Left renal cortex interstitium (tissue), 4 donors: ENCODE measurements at regions not wholly inside any gene's neighbourhood (a gene's known extent, or its start where the extent isn't known, plus 50 kb on each side); places are given as distances from the start of the nearest gene placed in this dataset.

ENCODE experiments used
- DNase-seq, 4 donors: peaks; one replicate each; pipeline ENCODE4 v3.0.0-alpha.2; 2013; ENCODE audit warnings: low read depth in 4 of 4, low spot score in 2 of 4, missing footprints in 1 of 4

DNA sequence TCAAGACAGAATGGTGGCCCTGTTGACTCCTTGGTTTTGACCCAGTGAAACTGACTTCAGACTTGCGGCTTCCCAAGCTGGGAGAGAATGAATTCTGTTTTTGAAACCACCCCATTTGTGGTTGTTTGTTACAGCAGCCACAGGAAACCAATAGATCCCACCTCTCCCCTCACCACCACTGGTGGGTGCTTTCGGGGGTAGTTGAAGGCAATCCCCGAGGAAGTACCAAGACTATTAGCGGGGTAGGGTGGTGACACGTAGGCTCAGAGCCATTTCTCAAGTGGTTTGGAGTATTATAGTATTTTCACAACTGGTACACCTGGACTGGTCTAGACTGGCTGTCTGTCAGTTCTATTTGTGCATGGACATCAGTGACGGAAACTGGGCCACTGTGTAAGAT lies 189.1 kb upstream of the RBPJ start:
- no peak for DNase-seq

DNA sequence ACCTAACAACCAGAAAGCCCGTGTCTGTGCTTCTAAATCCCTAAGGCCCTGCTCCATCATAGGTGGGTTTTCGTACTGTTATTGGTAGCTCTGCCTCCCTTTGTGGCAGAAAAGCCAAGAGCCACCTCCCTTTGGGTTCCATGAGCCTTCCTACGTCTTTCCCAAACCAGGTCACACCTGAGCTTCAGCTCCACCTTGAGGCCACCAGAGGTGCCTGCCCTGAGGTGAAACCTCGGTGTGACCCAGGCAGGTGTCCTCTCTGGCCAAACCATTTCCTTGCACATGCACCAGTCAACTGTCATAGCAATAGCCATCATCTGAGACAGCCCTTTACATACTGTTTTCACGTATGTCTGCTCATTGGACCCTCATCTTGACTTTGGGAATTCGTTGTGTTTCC lies 188.0 kb upstream of the RBPJ start:
- no peak for DNase-seq

DNA sequence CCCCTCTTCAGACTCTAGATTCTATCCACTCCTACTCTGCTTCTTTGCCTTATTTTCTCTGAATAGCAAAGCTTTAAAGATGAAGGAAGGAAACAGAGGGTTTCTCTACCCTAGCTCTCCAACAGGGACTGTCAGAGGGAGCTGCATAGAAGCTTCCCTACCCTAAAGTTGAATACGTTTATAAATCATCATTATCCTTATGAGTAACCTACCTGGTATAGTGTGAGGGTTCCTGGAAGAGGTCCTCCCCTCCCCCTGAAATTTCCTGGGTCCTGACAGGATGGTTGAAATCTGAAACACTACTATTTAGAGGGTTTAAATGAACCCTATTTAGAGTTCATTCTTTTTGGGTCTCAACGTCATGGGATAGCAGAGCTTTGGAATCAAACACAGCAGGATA lies 187.0 kb upstream of the RBPJ start:
- no peak for DNase-seq

DNA sequence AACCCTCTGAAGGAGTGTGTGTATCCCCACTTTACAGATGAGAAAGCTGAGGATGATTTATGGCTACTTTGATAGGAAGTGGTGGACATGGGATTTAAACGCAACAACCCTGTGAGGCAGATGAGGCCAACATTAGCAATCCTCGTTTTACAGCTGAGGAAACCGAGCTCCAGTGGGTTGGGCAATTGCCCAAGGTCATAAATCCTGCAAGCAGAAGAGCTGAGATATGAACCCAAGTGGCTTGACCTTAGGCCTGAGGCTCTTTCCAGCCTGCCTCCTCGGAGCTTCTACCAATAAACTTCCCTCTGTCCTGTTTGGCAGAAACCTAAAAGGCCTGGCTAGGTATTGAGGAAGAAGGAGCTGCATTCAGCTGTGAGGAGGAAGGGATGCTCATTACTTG lies 185.5 kb upstream of the RBPJ start:
- DNase-seq: no peak

DNA sequence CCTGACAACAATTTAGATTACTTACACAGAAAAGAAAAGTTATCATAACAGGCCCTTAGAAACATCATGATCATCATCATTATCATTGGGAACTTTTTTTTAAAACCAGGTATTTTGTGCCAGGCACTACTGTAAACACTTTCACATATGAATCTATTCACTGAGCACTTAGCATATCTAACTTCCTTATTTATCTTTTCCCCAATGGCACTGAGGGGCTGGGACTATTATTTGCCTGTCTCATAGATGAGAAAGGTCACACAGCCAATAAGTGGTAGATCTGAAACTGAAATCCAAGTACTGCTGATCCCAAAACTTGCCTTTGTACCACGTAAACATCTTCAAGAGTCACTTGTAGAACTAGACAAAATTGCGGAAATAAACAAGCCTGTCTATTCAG lies 184.2 kb upstream of the RBPJ start:
- no peak for DNase-seq

DNA sequence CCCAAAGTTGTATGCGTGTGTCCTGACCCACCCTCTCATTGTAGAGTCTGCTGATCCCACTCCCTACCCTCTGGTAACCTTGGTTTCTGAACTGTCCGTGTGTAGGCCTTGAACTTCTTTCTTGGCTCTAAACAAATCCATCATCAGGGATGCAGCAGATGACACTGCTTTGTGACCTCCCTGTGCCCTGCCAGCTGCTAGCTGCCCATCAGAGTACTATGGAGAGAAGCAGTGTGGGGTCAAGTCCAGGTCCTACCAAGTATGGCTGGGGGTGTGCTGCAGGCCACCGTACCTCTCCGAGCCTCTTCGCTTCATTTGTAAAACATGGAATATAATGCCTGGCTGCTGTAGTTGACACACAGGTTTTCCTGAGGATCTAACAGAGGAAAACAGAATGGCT lies 183.5 kb upstream of the RBPJ start:
- no peak for DNase-seq

DNA sequence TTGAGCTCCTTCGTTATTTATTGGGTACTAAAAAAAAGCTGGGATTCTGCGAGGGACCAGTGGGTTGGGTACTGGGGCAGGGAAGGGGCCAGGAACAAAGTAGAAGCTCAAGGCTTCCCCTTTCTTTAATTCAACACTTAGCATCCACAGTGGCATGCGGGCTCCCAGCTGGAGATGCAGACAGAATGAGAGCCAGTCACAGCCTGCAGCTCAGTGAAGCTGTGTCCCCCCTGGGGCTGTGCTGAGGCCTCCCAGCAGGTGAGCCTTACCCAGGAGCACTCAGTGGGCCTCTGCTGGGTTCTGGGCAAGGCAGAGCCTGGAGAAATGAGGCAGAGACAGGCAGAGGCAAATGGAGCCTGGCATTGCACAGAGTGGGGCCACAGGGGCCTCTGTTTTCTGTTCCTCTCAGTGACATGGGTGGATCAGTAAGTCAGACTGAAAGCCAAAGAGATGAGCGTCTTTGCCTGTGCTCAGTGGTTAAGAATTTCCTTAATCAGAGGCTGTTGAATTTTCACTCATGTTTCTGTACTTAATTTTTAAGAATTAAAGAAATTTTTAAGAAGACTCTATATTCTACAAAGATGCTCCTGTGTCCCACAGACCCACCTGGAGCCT lies 181.4 kb upstream of the RBPJ start:
- no peak for DNase-seq

DNA sequence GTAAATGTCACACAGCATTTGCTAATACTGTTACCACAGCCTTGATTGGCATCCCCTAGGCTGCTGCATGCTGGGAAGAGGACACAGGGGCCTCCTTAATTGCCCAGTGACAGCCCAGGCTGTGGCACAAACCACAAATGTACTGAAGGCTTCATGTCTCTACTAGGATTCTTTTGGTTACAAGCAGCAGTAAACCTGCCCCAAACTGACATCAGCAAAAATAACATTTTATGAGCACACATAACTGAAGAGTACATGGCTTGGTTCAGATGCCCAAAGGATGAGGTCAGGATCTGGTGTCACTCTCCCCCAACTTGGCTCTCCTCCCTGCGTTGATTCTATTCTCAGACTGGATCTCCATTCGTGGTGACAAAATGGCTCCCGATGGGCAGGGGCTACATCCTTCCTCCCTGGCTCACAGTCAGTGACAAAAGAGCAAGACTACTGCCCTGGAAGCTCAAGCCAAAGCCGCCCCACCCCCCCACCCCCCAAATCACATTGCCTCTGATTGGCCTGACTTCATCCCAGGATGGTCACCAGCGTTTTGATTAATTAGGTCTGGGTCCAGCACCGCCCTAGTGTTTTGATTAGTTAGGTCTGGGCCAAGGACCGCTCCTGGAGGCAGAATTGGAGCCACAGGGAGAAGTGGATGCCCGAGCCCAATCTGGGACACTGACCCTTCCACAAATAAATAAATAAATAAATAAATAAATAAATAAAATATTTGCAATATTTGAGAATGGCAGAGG lies 180.5 kb upstream of the RBPJ start:
- DNase-seq: no peak

DNA sequence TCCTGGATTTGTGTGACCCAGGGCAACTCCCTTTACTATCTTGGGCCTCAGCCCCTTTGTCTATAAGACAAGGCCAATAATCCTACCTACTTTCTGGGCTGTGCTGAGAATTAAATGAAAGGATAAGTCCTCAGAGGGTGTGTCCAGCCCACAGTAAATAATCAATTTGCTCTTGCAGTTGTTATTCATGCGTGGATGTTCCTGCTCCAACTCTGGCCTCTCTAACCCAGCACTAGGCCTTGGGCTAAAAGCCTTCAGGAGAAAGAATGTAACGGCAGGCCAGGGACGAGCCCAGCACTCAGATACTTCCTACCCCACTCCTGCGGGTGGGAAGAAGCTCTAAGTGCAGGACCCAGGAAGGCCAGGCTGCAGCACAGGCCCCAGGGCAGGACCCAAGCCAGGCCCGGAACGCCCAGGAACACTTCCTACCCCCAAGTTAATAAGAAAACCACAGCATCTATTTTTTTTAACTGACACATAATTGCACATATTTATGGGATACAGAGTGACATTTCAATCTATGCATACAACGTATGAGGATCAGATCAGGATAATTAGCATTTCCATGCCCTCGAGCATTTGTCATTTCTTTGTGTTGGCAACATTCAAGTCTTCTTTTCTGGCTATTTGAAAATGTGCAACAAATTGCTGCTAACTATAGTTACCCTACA lies 179.6 kb upstream of the RBPJ start:
- no peak for DNase-seq

DNA sequence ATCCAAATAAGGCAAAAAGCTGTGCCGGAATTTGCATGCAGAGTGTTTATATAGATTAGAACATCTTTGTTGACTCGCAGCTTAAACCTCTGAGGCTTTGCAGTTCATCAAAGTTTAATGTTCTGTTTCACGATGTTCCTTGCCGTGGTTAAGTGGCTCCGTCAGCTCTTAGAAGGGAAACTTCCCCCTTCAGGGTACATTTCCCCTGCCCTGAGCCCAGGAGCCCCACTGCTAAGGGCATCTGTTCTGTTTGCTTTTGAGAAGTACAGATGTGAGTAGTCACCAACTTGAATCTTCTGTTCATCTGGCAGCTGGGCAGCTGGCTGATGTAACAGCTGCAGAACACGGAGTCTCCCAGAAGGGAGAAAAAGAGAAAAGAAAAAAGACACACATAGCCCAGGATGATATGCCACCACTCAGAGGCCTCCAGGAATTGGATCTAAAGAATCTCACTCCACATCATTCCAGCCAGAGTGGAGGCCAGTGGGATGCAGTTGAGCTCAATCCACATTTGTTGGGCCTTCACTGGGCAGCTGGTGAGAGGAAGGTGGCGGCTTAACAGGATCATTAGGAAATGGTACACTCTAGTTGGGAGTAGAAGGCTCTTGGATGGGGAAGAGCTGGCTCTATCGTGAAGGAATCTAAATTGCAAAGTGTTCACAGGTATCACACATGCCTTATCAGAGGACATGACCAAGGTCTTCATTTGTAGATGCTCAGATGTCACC lies 178.7 kb upstream of the RBPJ start:
- peak in 3 of 4 donors; percentile 11 to 21 (median 15) for DNase-seq

DNA sequence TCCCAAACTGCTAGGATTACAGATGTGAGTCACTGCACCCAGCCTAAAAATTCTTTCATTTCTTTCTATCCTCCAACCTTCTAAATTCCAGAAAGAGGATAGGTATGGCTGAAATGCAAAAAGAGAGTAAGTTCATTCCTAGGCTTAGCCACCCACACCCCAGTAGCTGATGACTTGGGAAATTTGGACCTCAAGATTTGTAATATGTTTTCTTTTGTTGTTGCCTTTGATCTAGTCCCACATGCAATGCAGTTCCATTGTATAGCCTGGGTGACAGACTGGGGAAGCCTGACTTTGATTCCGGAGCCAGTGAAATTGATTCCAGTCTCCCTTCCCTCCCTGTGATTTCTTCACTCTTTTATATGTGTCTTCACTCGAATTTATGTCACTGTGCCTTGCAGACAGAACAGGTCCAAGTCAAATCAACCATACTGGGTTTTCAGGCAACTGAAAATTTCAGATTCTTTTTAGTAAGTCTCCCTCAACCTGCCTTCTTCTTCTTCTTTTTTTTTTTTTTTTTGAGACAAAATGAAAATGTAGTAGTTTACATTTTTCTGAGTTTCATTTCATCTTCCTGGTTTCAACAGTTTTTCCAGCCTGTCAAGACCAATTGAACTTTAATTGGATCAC lies 176.2 kb upstream of the RBPJ start:
- DNase-seq: no peak

DNA sequence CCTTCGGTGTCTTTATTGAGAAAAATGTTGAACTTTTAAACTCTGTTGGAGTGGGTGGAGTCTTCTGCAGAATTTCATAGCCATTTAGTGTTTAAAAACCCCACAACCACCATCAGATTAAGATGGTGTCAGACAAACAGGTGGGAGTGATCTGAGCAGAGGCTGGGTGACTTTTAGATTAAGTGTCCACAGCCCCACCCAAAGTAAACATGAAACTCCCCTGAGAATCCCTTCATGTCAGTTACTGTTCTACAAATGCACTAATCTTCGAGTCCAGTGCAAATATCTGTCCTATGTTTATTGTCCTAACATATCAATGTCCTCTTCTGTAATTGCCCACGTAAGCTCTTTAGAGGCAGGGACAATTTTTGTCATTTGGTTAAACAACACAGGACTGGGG lies 175.6 kb upstream of the RBPJ start:
- no peak for DNase-seq

DNA sequence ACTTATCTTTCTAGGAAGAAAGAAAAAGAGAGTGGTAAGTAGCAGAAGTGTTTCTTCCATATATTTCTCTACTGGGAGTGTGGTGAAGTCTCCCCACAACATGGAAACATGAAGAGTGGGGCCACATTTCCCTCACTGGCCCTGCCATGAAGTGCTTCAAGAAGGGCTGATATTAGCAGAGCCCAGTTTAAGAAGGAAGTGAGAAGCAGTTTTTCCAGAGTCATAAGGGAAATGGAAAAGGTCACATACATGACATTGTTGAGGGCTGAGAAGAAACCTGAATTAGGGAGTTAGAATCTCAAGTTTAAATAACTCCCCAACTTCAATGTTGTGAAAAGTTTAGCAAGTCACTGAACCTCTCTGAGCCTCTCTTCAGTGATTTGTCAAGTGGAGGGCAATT lies 171.9 kb upstream of the RBPJ start:
- no peak for DNase-seq

DNA sequence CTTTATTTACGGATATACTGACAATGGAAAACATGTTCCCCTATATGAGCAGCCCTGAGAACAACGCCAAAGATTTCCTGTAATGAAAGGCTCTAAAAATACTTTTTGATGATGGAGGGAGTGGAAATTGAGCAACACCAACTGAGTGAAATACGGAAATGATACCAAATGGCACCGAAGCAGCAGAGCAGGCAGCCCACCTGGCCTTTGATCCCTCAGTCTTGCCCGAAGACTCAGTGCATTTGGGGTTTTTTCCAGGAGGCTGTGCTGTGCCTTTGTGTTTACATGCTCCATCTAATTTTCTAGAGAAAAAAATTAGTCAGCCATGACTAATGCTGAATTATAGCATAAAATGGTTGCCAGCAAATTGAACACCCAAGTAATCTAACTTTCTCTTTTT lies 169.9 kb upstream of the RBPJ start:
- DNase-seq: no peak

DNA sequence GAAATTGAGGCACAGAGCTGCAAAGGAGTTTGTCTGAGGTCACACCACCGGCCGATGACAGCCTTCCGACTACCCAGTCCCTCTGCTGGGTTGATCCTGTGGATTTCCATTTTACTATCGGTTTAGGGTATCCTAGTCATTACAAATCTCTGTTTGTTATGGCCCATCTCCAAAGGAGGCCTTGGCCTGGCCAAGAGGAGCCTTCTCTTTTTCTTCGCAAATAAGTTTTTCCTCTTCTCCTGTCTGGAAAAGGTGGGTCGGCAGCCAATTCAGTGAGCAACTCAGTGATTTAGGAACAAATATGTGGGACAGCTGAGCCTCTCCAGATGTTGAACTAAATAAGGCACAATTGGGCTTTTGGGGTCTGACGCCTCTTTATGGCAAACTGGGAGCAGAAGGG lies 169.2 kb upstream of the RBPJ start:
- DNase-seq: no peak

DNA sequence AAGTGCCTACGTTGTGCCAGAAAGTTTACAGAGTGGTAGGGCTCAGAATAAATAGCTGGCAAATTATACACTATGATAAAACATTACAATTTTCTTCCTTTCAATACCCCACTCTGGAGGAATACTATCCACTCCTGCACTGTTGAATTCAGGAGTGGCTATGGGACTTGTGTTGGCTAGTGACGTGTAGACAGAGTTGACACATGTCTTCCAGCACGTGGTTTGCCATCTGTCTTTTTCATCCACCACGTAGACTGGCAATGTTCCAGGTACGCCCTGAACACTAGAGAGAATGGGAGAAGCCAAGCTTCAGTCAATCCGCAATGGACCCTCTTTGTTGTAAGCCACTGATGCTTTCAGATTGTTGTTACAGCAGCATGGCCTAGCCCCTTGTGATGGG lies 168.8 kb upstream of the RBPJ start:
- no peak for DNase-seq

DNA sequence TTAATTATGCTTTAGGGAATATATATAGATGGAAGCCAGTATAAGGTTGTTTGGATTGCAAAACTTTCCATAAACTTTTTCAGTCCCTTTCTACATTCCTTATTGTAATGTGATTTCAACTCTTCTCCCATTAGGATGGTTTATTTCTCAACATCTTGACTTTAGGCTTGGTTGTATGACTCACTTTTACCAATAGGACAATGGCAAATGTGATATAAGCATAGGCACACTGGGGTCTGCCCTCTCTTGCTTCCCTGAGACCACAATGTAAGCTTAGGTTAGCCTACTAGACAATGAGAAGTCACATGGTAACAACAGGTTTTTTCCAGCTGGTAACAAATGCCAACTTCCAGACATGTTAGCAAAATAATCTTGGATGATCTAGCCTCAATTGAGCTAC lies 163.3 kb upstream of the RBPJ start:
- no peak for DNase-seq

DNA sequence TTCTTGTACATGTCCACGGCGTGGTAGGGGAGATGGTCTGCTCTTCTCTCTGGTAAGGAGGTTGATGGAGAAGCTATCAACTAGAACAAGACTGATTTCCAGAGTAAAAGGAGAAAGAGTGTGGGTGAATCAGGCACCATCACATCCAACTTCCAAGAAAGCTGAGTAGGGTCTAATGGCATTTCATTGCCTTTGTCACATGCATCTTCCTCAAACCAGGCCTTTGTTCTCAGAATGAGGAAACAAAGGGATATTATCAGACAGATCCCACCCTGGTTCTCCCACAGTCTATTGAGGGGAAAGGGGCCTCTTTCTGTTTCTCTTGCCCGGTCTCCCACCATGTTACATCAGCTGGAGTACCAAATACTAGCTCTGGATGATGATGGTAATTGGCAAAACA lies 160.2 kb upstream of the RBPJ start:
- DNase-seq: no peak

DNA sequence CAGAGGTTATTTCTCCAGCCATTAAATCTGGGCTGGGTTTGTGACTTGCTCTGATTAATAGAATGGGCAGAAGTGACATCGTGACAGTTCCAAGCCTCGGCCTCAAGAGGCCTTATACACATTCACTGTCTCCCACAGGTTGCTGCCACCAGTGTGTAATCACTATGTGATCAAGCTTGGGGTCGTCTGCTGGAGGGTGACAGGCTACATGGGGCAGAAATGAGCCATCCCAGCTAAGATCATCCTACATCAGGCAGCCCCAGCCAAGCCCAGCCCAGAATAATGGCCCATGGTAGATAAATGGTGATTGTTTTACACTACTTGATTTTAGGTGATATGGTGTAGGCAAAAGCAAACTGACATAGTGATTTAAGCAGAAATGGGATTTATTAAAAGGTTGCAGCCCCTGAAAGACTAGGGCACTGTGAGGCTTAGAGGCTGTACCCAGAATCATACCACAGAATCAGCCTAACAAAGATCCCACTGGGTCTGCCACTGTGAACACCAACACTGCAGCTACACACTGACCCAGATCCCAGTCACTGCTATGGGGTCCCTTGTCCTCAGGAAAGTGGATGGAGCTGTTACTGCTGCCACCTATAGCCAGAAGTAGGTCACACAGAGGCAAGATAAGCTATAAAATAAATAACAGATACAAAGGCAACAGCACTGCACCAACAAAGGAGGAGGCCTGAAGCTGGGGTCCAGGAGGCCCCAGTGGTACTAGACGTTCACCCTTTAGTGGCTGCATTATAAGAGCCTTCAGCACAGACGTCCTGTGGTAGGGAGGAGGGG lies 159.6 kb upstream of the RBPJ start:
- no peak for DNase-seq

DNA sequence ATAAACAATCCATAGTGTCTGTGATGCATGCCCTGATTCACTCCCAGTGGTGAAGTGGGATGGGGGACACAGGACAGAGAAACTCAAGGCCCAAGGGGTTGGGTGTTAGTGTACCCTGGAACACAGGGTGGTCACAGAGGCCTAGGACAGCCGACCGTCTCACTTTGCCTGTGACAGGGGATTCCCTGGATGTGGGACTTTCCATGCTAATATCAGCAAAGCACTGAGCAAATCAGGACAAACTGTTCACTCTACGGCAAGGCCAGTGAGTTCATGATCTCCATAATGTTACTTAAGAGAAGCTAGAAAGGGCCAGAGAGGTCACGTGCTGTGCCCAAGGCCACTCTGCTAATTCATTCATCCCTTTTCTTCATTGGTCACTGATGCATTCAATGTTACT lies 158.7 kb upstream of the RBPJ start:
- no peak for DNase-seq
